ENCODE measurements at regions not wholly inside any gene's neighbourhood (a gene's known extent, or its start where the extent isn't known, plus 50 kb on each side); places are given as distances from the start of the nearest gene placed in this dataset.

GRCh38 chr12:19951664-19952063 is 416.7 kb upstream of the PDE3A start:
- no peak for DNase-seq (ENCODE audit: low read depth in 2 of 2)

GRCh38 chr12:19953734-19954133 is 414.6 kb upstream of the PDE3A start:
- DNase-seq (ENCODE audit: low read depth in 2 of 2): no peak

- DNase-seq (ENCODE audit: low read depth in 2 of 2): no peak
Measured at GRCh38 chr12:19954163-19954562, 414.2 kb upstream of the PDE3A start.

GRCh38 chr12:19957308-19958125 is 410.8 kb upstream of the PDE3A start:
- DNase-seq (ENCODE audit: low read depth in 2 of 2): no peak

GRCh38 chr12:19958389-19958788 is 409.9 kb upstream of the PDE3A start:
- no peak for DNase-seq (ENCODE audit: low read depth in 2 of 2)

- DNase-seq (ENCODE audit: low read depth in 2 of 2): no peak
Measured at GRCh38 chr12:19959353-19959752, 409.0 kb upstream of the PDE3A start.

- no peak for DNase-seq (ENCODE audit: low read depth in 2 of 2)
Measured at GRCh38 chr12:19960527-19960926, 407.8 kb upstream of the PDE3A start.

GRCh38 chr12:19962192-19962591 is 406.1 kb upstream of the PDE3A start:
- DNase-seq (ENCODE audit: low read depth in 2 of 2): no peak

- no peak for DNase-seq (ENCODE audit: low read depth in 2 of 2)
Measured at GRCh38 chr12:19963972-19964371, 404.4 kb upstream of the PDE3A start.

GRCh38 chr12:19964549-19964948 is 403.8 kb upstream of the PDE3A start:
- DNase-seq (ENCODE audit: low read depth in 2 of 2): no peak

- DNase-seq (ENCODE audit: low read depth in 2 of 2): no peak
Measured at GRCh38 chr12:19965196-19966038, 402.9 kb upstream of the PDE3A start.

- DNase-seq (ENCODE audit: low read depth in 2 of 2): no peak
Measured at GRCh38 chr12:19967001-19967400, 401.3 kb upstream of the PDE3A start.

GRCh38 chr12:19967431-19967830 is 400.9 kb upstream of the PDE3A start:
- DNase-seq (ENCODE audit: low read depth in 2 of 2): no peak

- no peak for DNase-seq (ENCODE audit: low read depth in 2 of 2)
Measured at GRCh38 chr12:19970116-19970515, 398.2 kb upstream of the PDE3A start.

GRCh38 chr12:19970821-19971220 is 397.5 kb upstream of the PDE3A start:
- DNase-seq (ENCODE audit: low read depth in 2 of 2): no peak

GRCh38 chr12:19971361-19972280 is 396.7 kb upstream of the PDE3A start:
- no peak for DNase-seq (ENCODE audit: low read depth in 2 of 2)

- DNase-seq (ENCODE audit: low read depth in 2 of 2): no peak
Measured at GRCh38 chr12:19972325-19973288, 395.7 kb upstream of the PDE3A start.

- no peak for DNase-seq (ENCODE audit: low read depth in 2 of 2)
Measured at GRCh38 chr12:19978193-19978592, 390.1 kb upstream of the PDE3A start.

- no peak for DNase-seq (ENCODE audit: low read depth in 2 of 2)
Measured at GRCh38 chr12:19979584-19979983, 388.8 kb upstream of the PDE3A start.

GRCh38 chr12:19981944-19982343 is 386.4 kb upstream of the PDE3A start:
- no peak for DNase-seq (ENCODE audit: low read depth in 2 of 2)

GRCh38 chr12:19988001-19988400 is 380.3 kb upstream of the PDE3A start:
- DNase-seq (ENCODE audit: low read depth in 2 of 2): no peak
